Gastrocnemius medialis (tissue), 4 donors: ENCODE measurements at regions not wholly inside any gene's neighbourhood (a gene's known extent, or its start where the extent isn't known, plus 50 kb on each side); places are given as distances from the start of the nearest gene placed in this dataset.
A peak's percentile ranks its signal among the peaks of the same experiment; 100 is the strongest.

Experiments used
- ATAC-seq, 2 donors: fragments of 150-250 bp; one replicate each; pipeline ENCODE4 v1.9.1; 2016
- DNase-seq, 2 donors: peaks; one replicate each; pipeline ENCODE4 v3.0.0-alpha.2; 2019
- H3K27ac ChIP-seq, 4 donors: fragments of 200-600 bp; sonication (generic); 1 replicate in 1 of 4; 2 replicates in 3 of 4; pipeline ENCODE4 v1.5.1; 2016 to 2018; ENCODE audit warnings: mild to moderate bottlenecking in 2 of 4, moderate library complexity in 1 of 4
- H3K27me3 ChIP-seq, 3 donors: fragments of 200-600 bp; sonication (generic) in 2 of 3; 1 replicate in 1 of 3; 2 replicates in 2 of 3; pipeline versions ENCODE4 v1.5.1 to v1.6.0; 2016 to 2019; ENCODE audit warnings: mild to moderate bottlenecking in 1 of 3, moderate library complexity in 1 of 3
- H3K36me3 ChIP-seq, 2 donors: fragments of 200-600 bp; sonication (generic) in 1 of 2; one replicate each; pipeline ENCODE4 v1.5.1; 2017 to 2018
- H3K4me1 ChIP-seq, 2 donors: fragments of 200-600 bp; sonication (generic) in 1 of 2; one replicate each; pipeline ENCODE4 v1.5.1; 2016 to 2017; ENCODE audit warnings: mild to moderate bottlenecking in 2 of 2
- H3K4me3 ChIP-seq, 4 donors: fragments of 200-600 bp; sonication (generic) in 3 of 4; 1 replicate in 1 of 4; 2 replicates in 3 of 4; pipeline ENCODE4 v1.5.1; 2016 to 2019; ENCODE audit warnings: mild to moderate bottlenecking in 2 of 4
- H3K9me3 ChIP-seq, 3 donors: fragments of 200-600 bp; sonication (generic) in 2 of 3; 1 replicate in 1 of 3; 2 replicates in 2 of 3; pipeline ENCODE4 v1.5.1; 2016 to 2019
- POLR2A ChIP-seq, 2 donors: fragments of 450-650 bp; IDR thresholded peaks; one replicate each; pipeline ENCODE4 v1.6.1; 2017; ENCODE audit warnings: antibody characterized with exemption in 2 of 2, mild to moderate bottlenecking in 2 of 2, moderate library complexity in 2 of 2
- in situ Hi-C, 4 donors: fragments of 200-750 bp; cut with MboI; loops; one replicate each; pipeline versions ENCODE4 v1.15.0 to v1.8.0; 2017; ENCODE audit warnings: low sequenced_read_pairs in 4 of 4
- intact Hi-C: fragments of 100-400 bp; cut with DNase I; formaldehyde crosslinking; loops from one replicate; pipeline ENCODE4 v1.15.1; 2023; ENCODE audit warnings: low total_unique reads
- TF ChIP-seq, protein P1 (sequence below), 5 experiments: fragments of 450-650 bp in 3 of 5; fragments of 200-600 bp in 2 of 5; sonication (generic) in 2 of 5; IDR thresholded peaks in 4 of 5; conservative IDR thresholded peaks in 1 of 5; 1 replicate in 4 of 5; 2 replicates in 1 of 5; pipeline ENCODE4 v1.5.1; 2016 to 2019; ENCODE audit warnings: antibody characterized with exemption in 5 of 5, mild to moderate bottlenecking in 3 of 5, moderate library complexity in 3 of 5

DNA sequence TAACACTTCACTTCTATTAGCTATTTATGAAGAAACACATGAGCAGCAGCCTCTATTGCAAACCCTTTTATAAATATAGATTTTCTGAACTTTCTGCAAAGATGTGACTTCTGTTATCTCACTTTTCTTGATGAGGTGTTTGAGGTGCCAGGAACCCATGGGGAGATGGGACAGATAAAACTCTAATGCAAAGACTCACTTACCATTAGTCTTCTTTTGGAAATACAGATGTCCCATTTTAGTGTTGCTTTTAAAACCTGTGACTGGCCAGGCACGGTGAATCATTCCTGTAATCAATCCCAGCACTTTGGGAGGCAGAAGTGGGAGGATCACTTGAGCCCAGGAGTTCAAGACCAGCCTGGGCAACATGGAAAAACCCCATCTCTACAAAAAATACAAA is 171.3 kb upstream of the GAS1 start:
- Histone ChIP-seq H3K4me3 (no peak overlapping the region), H3K9me3 (no peaks in the 10 kb centered on the region), H3K4me1 (peaks cover 39 to 44% of the 10 kb centered on the region in 2 donors), H3K27ac (no peak overlapping the region), H3K36me3 (no peaks in the 10 kb centered on the region), H3K27me3 (no peaks in the 10 kb centered on the region)
- in situ Hi-C loops (no loop called here), intact Hi-C loops (no loop called here)
- ATAC-seq (no peak), DNase-seq (no peak)
- TF ChIP-seq, protein P1, sequence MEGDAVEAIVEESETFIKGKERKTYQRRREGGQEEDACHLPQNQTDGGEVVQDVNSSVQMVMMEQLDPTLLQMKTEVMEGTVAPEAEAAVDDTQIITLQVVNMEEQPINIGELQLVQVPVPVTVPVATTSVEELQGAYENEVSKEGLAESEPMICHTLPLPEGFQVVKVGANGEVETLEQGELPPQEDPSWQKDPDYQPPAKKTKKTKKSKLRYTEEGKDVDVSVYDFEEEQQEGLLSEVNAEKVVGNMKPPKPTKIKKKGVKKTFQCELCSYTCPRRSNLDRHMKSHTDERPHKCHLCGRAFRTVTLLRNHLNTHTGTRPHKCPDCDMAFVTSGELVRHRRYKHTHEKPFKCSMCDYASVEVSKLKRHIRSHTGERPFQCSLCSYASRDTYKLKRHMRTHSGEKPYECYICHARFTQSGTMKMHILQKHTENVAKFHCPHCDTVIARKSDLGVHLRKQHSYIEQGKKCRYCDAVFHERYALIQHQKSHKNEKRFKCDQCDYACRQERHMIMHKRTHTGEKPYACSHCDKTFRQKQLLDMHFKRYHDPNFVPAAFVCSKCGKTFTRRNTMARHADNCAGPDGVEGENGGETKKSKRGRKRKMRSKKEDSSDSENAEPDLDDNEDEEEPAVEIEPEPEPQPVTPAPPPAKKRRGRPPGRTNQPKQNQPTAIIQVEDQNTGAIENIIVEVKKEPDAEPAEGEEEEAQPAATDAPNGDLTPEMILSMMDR (IDR thresholded peaks at IDR 0.05 in 4 of 5, conservative IDR thresholded peaks at IDR 0.05 in 1 of 5) = no peak
- TF ChIP-seq POLR2A (IDR thresholded peaks at IDR 0.05) = no peak

DNA sequence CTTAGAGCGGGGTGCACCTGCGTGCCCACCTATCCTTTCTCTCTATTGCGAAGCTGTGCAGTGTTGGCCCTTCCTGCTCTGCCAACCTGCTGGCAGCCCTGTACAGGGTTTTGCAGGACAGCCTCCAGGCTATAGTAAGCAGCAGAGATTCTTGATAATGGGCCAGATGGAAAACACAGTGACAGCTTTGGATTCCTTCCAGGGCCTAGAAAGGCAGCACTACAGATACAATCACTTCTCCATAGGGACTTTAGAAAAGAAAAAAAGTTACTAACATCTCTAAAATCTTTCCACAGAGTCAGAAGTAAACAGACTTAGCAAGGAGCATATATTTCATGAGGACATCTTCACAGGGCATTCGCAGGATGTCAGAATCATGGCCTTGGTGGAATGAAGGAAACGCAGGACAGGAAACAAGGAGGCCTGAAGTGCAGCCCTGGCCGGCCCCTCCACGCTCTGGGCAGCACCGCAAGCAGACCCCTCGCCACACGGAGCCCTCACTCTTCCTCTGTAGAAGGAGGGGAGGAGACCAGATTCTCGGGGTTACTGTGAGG is 172.1 kb upstream of the GAS1 start:
- in situ Hi-C loops (no loop called here), intact Hi-C loops (no loop called here)
- no peaks in the 10 kb centered on the region for H3K9me3 ChIP-seq
- DNase-seq (peak in 1 of 2 donors; percentile 11), ATAC-seq (peak; percentile 32 to 60)
- no peak for TF ChIP-seq POLR2A (IDR thresholded peaks at IDR 0.05)
- TF ChIP-seq, protein P1 (IDR thresholded peaks at IDR 0.05 in 4 of 5, conservative IDR thresholded peaks at IDR 0.05 in 1 of 5) = no peak
- H3K27ac ChIP-seq = peak overlapping the region in 1 of 4 donors; percentile 50
- no peak overlapping the region for H3K4me3 ChIP-seq
- peaks cover 39 to 44% of the 10 kb centered on the region in 2 donors for H3K4me1 ChIP-seq
- no peaks in the 10 kb centered on the region for H3K27me3 ChIP-seq
- no peaks in the 10 kb centered on the region for H3K36me3 ChIP-seq

DNA sequence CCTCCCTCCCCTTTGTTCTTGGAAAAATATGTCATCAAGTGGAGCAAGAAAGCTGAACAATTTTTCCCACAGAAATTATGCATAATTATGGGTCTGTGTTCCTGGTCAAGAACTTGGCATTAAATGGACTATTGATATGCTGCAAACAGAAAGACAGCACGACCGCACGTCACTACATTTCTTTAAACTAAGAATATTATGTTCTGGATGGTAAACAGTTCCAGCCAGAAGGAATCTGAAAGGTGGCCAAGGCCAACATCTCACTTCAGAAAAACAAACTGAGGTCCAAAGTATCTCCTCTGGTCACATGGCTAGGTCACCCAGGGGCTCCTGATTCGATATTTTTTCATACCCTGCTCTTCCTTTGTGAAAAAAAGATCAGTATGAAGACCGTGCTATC is 173.3 kb upstream of the GAS1 start:
- Histone ChIP-seq H3K27ac (no peak overlapping the region), H3K4me1 (peaks cover 32 to 37% of the 10 kb centered on the region in 2 donors), H3K4me3 (no peak overlapping the region), H3K27me3 (no peaks in the 10 kb centered on the region), H3K36me3 (no peaks in the 10 kb centered on the region), H3K9me3 (no peaks in the 10 kb centered on the region)
- no peak for ATAC-seq
- intact Hi-C loops (no loop called here), in situ Hi-C loops (no loop called here)
- no peak for TF ChIP-seq POLR2A (IDR thresholded peaks at IDR 0.05)
- TF ChIP-seq, protein P1 (IDR thresholded peaks at IDR 0.05 in 4 of 5, conservative IDR thresholded peaks at IDR 0.05 in 1 of 5) = no peak
- DNase-seq = no peak

DNA sequence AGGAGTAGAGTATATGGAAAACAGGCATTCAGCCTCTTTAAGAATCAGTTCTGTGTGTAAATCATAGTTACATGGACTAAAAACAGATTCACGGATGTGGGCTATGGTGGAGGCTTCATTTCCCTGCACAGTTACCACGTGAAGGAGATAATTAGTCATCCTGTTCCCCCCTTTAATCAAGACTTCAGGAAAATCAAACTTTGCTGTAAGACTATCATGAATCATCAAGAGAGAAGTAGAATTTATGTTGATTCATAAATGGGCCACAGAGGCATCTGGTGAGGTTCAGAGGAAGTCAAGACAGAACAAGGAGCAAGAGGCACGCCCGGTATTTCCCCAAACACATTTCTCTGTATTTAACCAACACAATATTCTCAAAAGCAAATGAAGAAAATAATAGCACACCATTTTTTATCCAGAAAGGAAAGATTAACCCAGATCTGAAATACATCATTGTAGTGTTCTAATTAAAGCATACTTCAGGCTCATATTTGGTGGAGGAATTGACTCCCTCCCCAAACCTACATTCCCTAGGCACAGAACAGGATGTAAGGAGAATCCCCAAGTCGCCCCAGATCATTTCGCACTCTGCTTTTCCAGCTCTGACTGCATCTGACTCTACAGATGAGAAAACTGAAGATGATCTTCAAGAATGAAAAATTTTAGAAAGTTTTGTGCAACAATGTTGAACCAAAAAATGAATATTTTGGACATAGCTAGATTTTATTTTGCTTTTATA is 175.8 kb upstream of the GAS1 start:
- in situ Hi-C loops = no loop called here
- Histone ChIP-seq H3K36me3 (no peaks in the 10 kb centered on the region), H3K27me3 (no peaks in the 10 kb centered on the region), H3K9me3 (no peaks in the 10 kb centered on the region), H3K4me1 (peaks cover 17 to 20% of the 10 kb centered on the region in 2 donors), H3K27ac (no peak overlapping the region), H3K4me3 (no peak overlapping the region)
- TF ChIP-seq, protein P1 (IDR thresholded peaks at IDR 0.05 in 4 of 5, conservative IDR thresholded peaks at IDR 0.05 in 1 of 5) = no peak
- TF ChIP-seq POLR2A (IDR thresholded peaks at IDR 0.05) = no peak
- DNase-seq = no peak
- intact Hi-C loops = no loop called here
- ATAC-seq = no peak
